HG03469 (cell line): ENCODE measurements at regions not wholly inside any gene's neighbourhood (a gene's known extent, or its start where the extent isn't known, plus 50 kb on each side); places are given as distances from the start of the nearest gene placed in this dataset.

Experiments
- ATAC-seq: cut with Tn5 transposase; IDR thresholded peaks from one replicate; pipeline ENCODE4 v1.9.1; 2021; ENCODE audit warnings: mild to moderate bottlenecking, moderate library complexity, moderate number of reproducible peaks; ENCODE audit not compliant: unreplicated experiment

- no peak for ATAC-seq
These were observed 204.5 kb downstream of the RBFOX3 start for GRCh38 chr17:79406316-79406715.

DNA sequence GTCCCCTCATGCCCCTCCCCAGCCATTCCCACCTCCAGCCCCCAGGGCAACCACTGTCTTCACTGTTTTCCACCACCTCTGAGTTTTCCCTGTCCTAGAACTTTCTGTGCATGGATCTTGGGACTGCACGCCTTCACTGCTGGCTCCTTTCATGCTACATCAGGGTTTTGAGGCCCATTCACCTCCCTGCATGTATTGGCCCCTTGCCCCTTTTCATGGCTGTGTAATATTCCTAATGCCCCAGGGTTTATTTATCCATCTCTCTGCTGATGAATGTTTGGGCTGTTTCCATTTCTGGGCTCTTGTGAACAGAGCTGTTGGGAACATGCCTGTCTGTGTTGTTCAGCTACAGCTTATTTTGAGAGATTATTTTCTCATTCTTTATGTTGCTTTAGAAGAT is 205.0 kb downstream of the RBFOX3 start:
- no peak for ATAC-seq

DNA sequence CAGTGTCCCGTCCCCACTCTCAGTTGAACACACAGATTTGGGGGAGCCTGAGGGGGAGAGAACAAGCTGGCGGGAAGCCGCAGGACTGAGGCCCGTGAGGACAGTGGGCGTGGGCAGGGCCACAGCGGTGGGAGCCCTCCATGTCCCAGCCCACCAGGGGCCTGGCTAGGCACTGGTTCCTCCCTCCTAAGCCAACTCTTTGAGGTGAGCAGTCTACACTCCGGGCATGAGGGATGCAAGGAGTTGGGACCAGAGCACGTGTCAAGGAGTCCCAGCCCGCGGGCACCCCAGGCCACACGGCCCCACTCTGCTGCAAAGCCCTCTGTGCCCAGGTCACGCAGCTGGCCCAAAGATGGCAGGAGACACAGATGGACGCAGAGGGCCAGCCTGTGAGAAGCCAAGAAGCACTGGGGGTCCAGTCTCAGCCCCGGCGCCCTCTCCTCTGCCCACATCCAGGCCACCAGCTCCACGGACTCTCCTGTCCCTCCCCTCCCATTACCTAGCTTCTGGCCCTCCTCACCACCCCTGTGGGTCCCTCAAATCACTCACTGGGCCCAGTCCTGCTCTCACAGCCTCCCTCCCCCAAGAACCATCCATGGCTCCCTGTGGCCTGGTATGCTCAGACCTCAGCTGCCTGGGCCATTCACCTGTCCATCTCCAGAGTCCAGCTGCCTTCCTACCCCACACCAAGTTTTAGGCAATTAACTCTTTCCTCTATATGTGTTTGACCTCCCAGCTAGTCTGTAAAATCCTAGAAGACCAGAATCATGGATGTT is 206.5 kb downstream of the RBFOX3 start:
- ATAC-seq, result no peak

DNA sequence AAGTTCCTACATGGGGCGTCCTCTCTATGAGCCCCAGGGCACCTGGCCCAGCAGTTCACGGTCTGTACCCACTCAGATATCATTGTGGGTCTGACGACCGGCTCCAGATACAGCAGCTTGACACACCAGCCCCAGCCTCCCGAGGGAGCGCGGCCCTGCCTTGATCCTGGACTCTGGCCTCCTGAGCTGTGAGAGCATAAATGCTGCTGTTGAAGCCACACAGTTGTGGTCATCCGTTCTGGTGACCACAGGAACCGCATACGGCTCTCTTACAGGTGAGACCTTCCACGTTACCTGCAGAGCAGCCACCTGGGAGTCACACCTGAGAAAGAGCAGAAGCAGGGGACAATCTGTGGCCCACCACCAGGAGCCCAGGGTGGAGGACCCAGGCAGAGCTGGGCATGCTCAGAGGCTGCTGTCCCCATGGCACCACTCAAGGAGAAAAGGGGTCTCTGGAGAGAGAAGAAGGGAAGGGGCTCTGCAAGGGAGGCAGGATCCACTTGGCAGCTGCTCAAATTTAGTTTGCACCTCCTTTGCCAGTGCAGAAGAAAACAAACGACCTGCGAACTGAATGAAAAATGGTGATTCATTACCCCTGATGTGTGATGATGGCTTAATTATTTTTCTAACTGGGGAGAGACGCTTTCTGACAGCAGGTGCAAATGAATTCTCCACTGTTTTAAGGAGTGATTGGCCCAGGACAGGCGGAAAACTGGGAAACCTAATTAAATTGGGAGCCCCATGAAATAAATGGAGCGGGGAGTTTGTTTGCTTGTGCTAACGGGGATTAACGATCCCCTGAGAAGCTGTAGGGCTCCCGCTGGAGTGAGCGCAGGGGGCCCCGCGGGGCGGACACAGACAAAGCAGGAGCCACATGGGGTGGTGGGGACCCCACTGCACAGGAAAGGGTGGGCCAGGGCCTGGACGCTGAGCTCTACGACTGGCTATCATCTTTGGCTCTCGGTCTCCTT is 208.9 kb downstream of the RBFOX3 start:
- ATAC-seq, result no peak

- ATAC-seq, result no peak
These were observed 209.7 kb downstream of the RBFOX3 start for GRCh38 chr17:79400989-79401703.

DNA sequence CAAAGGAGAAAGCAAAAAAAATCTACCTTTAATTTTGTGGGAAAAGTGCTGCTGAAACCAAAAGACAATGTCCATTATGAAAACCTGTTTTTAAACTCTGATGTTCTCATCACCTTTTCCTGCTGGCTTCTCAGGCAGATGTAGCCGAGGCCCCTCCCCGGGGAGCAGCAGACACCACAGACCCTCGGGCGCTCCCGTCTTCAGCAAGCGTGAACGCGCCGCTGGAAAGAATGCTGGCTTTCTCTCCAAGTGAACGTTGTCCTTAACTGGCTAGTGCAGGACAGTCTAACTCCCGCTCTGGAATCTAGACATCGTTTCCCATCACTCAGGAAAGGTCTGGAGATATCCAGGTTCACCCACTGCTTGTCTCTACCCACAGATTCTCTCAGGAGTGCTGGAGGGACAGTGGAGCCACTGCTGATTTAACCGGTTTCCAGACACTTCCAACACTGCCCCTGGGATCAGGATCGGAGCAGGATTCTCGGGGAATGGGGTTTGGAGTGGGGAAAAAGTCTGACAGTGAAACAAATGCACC is 211.2 kb downstream of the RBFOX3 start:
- no peak for ATAC-seq

DNA sequence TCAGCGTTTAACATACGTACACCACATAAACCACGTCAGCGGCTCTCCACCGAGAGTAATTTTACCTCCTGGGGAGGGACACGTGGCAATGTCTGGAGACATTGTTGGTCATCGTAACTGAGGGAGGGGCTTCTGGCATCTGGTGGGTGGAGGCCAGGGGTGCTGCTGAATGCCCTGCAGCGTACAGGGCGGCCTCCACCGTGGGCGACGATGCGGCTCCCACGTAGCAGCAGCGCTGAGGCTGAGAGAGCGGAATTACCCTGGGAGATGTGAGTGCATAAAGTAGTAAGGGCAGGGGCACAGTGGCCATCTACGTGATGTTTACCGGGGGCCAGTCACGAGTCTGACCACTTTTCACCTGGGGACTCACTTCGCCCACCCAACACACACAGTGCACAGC is 212.4 kb downstream of the RBFOX3 start:
- ATAC-seq, result no peak

DNA sequence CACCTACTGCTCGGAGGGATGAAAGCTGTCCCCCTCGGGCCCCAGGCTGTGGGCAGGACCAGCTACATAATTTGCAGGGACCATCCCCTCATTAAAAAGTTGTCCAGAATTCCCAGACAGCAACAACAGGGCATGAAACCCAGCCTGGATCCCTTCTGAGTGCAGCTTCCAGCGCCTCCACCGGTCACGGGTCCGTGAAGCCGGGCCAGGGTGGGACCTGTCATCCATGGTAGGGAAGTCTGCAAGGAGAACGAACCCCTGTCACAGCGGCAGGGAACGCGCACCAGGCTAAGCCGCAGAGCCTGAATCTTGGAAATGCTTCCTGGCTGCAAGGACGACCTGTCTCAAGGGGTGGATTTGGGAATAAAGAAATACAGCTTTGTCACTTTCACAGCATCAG is 214.2 kb downstream of the RBFOX3 start:
- no peak for ATAC-seq

- no peak for ATAC-seq
These were observed 215.3 kb downstream of the RBFOX3 start for GRCh38 chr17:79395545-79395944.

DNA sequence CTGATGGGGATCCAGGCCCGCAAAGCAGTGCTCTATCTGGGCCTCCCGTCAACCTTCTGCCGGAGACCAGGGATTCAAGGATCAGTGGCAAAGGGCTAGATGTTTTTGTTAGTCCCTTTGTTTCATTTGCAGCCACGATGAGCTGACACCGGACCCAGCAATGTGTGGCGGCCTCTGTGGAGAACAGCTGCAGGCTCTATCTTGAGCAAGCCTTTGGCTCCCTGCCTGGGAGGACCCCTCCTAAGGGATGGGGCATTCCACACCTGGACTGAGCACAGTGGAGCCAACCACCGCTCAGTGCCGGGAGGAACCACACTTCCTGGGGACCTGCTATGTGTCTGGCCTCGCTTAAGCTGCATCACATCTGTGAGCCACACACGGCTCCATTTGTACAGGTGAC is 215.8 kb downstream of the RBFOX3 start:
- ATAC-seq, result no peak

- ATAC-seq, result no peak
These were observed 217.3 kb downstream of the RBFOX3 start for GRCh38 chr17:79393358-79394052.

- ATAC-seq, result no peak
These were observed 218.3 kb downstream of the RBFOX3 start for GRCh38 chr17:79392598-79392997.

DNA sequence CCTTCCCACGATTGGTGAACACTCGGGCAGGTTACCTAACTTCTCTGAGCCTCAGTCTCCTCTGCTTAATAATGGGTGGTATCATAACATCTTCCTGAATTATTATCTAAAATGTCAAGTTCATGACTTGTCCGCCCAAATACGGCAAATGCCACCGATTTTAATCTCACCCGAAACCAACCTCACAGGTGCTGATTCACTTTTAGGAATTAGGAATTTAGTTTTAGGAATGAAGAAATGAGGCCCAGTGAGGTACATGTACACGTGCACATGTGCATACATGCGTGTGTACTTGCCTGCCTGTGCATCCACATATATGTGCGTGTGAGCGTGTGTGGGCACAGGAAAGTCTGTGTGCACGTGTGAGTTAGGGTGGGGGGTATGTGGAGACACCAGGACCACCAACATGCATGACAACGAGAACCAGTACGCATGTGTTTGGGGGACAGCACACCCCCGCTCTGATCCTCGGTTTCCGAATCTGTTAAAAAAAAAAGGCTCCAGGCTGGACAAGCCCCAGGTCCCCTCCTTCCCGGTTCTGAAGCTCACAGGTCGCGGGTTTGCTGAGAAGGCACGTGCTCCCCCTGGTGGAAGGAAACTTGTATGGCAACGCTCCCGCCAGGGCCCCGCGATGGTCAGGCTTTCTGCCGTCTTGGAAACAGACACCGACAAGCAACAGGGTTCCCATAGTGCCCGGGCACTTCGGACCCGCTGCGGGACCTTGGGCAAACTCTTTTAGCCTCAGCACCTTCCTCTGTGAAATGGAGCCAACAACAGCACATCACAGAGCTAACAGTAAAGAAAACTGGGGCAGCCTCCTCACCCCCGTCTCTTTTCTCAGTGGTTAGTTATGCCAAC is 219.2 kb downstream of the RBFOX3 start:
- ATAC-seq, result no peak

GRCh38 chr17:79389896-79390295 is 221.0 kb downstream of the RBFOX3 start:
- ATAC-seq, result no peak

- ATAC-seq, result no peak
These were observed 222.1 kb downstream of the RBFOX3 start for GRCh38 chr17:79388556-79389295.

- ATAC-seq, result no peak
These were observed 223.1 kb downstream of the RBFOX3 start for GRCh38 chr17:79387783-79388182.

- no peak for ATAC-seq
These were observed 224.8 kb downstream of the RBFOX3 start for GRCh38 chr17:79385962-79386563.

- ATAC-seq, result no peak
These were observed 228.5 kb downstream of the RBFOX3 start for GRCh38 chr17:79382313-79382712.
